Stimulated activated CD4-positive, alpha-beta T cell treated with anti-CD3 and anti-CD28 coated beads, Interleukin-1b, Interleukin-23, amount 100 ng/mL, for 1 hour (primary cell): ENCODE measurements at regions not wholly inside any gene's neighbourhood (a gene's known extent, or its start where the extent isn't known, plus 50 kb on each side); places are given as distances from the start of the nearest gene placed in this dataset.

Experiments
- DNase-seq, 2 donors: peaks; one replicate each; pipeline ENCODE4 v3.0.0-alpha.2; 2020; ENCODE audit warnings: low read depth in 2 of 2

- no peak for DNase-seq
Measured at GRCh38 chr18:8536922-8537321, 72.3 kb upstream of the RAB12 start.

GRCh38 chr18:8537400-8537799 is 71.8 kb upstream of the RAB12 start:
- DNase-seq, result no peak

GRCh38 chr18:8538935-8539334 is 70.3 kb upstream of the RAB12 start:
- DNase-seq, result no peak

- DNase-seq, result no peak
Measured at GRCh38 chr18:8546677-8547076, 62.6 kb upstream of the RAB12 start.

GRCh38 chr18:8548186-8548585 is 61.1 kb upstream of the RAB12 start:
- DNase-seq, result no peak

GRCh38 chr18:8549254-8549757 is 59.9 kb upstream of the RAB12 start:
- DNase-seq, result no peak

- no peak for DNase-seq
Measured at GRCh38 chr18:8552151-8552550, 57.1 kb upstream of the RAB12 start.

- no peak for DNase-seq
Measured at GRCh38 chr18:8554354-8554753, 54.9 kb upstream of the RAB12 start.

GRCh38 chr18:8556424-8556823 is 52.8 kb upstream of the RAB12 start:
- no peak for DNase-seq
